GM19035 (cell line): ENCODE measurements at regions not wholly inside any gene's neighbourhood (a gene's known extent, or its start where the extent isn't known, plus 50 kb on each side); places are given as distances from the start of the nearest gene placed in this dataset.

Experiments
- ATAC-seq: cut with Tn5 transposase; IDR thresholded peaks from one replicate; pipeline ENCODE4 v1.9.1; 2021; ENCODE audit not compliant: unreplicated experiment

- no peak for ATAC-seq
These were observed 523.4 kb upstream of the TBX3 start for GRCh38 chr12:115207216-115207915.

- no peak for ATAC-seq
These were observed 522.8 kb upstream of the TBX3 start for GRCh38 chr12:115206801-115207200.

GRCh38 chr12:115205755-115206308 is 521.9 kb upstream of the TBX3 start:
- no peak for ATAC-seq

GRCh38 chr12:115204957-115205754 is 521.2 kb upstream of the TBX3 start:
- no peak for ATAC-seq

- ATAC-seq: no peak
These were observed 519.7 kb upstream of the TBX3 start for GRCh38 chr12:115203701-115204100.

- no peak for ATAC-seq
These were observed 518.0 kb upstream of the TBX3 start for GRCh38 chr12:115201966-115202365.

- no peak for ATAC-seq
These were observed 515.9 kb upstream of the TBX3 start for GRCh38 chr12:115199831-115200230.

GRCh38 chr12:115194857-115195256 is 510.9 kb upstream of the TBX3 start:
- ATAC-seq: no peak

- no peak for ATAC-seq
These were observed 510.5 kb upstream of the TBX3 start for GRCh38 chr12:115194448-115194847.

GRCh38 chr12:115191342-115191741 is 507.4 kb upstream of the TBX3 start:
- no peak for ATAC-seq

GRCh38 chr12:115190010-115190770 is 506.2 kb upstream of the TBX3 start:
- no peak for ATAC-seq

- no peak for ATAC-seq
These were observed 501.5 kb upstream of the TBX3 start for GRCh38 chr12:115185506-115185905.

- ATAC-seq: no peak
These were observed 499.8 kb upstream of the TBX3 start for GRCh38 chr12:115183752-115184151.

- ATAC-seq: no peak
These were observed 493.9 kb upstream of the TBX3 start for GRCh38 chr12:115177899-115178298.

- ATAC-seq: no peak
These were observed 492.9 kb upstream of the TBX3 start for GRCh38 chr12:115176741-115177400.

- no peak for ATAC-seq
These were observed 490.9 kb upstream of the TBX3 start for GRCh38 chr12:115174920-115175319.

- no peak for ATAC-seq
These were observed 488.5 kb upstream of the TBX3 start for GRCh38 chr12:115172521-115172920.

- no peak for ATAC-seq
These were observed 486.0 kb upstream of the TBX3 start for GRCh38 chr12:115169981-115170380.

- no peak for ATAC-seq
These were observed 482.8 kb upstream of the TBX3 start for GRCh38 chr12:115166698-115167315.

GRCh38 chr12:115163710-115164109 is 479.7 kb upstream of the TBX3 start:
- ATAC-seq: no peak
